IMR-90 (cell line): ENCODE measurements at regions not wholly inside any gene's neighbourhood (a gene's known extent, or its start where the extent isn't known, plus 50 kb on each side); places are given as distances from the start of the nearest gene placed in this dataset.

Experiments used
- ATAC-seq: fragments of 200-7000 bp; cut with Tn5 transposase; 2 replicates; pipeline ENCODE4 v1.9.1; 2020; ENCODE audit warnings: low read depth, mild to moderate bottlenecking, moderate library complexity
- BruUV-seq: library from RNA; stranded (reverse); fragments of 400-500 nt; replicated peaks from 2 replicates; lab custom pipeline; 2021; lab: Mats Ljungman, UMichigan
- CTCF ChIA-PET: fragments of 300-600 bp; formaldehyde crosslinking; extraction: SDS; loops from one replicate; lab custom pipeline; 2021; ENCODE audit warnings: antibody characterized with exemption; lab: Yijun Ruan, JAX
- POLR2A ChIA-PET: fragments of 300-600 bp; sonication (Branson Sonifier 250); formaldehyde crosslinking; loops from one replicate; lab custom pipeline; 2022; ENCODE audit warnings: antibody characterized with exemption; ENCODE audit not compliant: unreplicated experiment; lab: Charles Lee
- DNase-seq: peaks from one replicate; pipeline ENCODE4 v3.0.0; 2013
- H2AFZ ChIP-seq: replicated peaks from 2 replicates; pipeline ENCODE3; 2013; ENCODE audit warnings: low read length, mild to moderate bottlenecking; ENCODE audit not compliant: poor library complexity
- H2AK5ac ChIP-seq: 2 replicates; pipeline ENCODE4 v1.6.1; 2013; ENCODE audit warnings: low read depth, low read length, inconsistent platforms
- H2AK9ac ChIP-seq: replicated peaks from 2 replicates; pipeline ENCODE3; 2013; ENCODE audit warnings: mild to moderate bottlenecking, low read depth, low read length, moderate library complexity; ENCODE audit not compliant: poor library complexity
- H2BK120ac ChIP-seq: 2 replicates; pipeline ENCODE4 v1.6.1; 2013; ENCODE audit warnings: low read depth, low read length, inconsistent platforms
- H2BK15ac ChIP-seq: 3 replicates; pipeline ENCODE4 v1.6.1; 2013; ENCODE audit warnings: low read depth, low read length, inconsistent platforms
- H2BK20ac ChIP-seq: 2 replicates; pipeline ENCODE4 v1.6.1; 2013; ENCODE audit warnings: low read depth, mild to moderate bottlenecking, inconsistent platforms, low read length, moderate library complexity
- H2BK5ac ChIP-seq: 2 replicates; pipeline ENCODE4 v1.6.1; 2013; ENCODE audit warnings: mild to moderate bottlenecking, low read depth, low read length, inconsistent platforms; ENCODE audit not compliant: poor library complexity, severe bottlenecking
- H3K14ac ChIP-seq: replicated peaks from 2 replicates; pipeline ENCODE4 v1.6.1; 2013; ENCODE audit warnings: low read depth, low read length, inconsistent platforms
- H3K18ac ChIP-seq: 2 replicates; pipeline ENCODE4 v1.6.1; 2013; ENCODE audit warnings: low read depth, low read length, control low read depth
- H3K23ac ChIP-seq: 2 replicates; pipeline ENCODE4 v1.6.1; 2013; ENCODE audit warnings: low read depth, low read length, inconsistent platforms
- H3K27ac ChIP-seq: 2 replicates; pipeline ENCODE4 v1.5.1; 2013; ENCODE audit warnings: mild to moderate bottlenecking, control low read depth, low read length; ENCODE audit not compliant: insufficient read depth
- H3K27me3 ChIP-seq: 2 replicates; pipeline ENCODE4 v1.6.1; 2013; ENCODE audit warnings: low read length; ENCODE audit not compliant: control insufficient read depth, insufficient read depth
- H3K36me3 ChIP-seq: 2 replicates; pipeline ENCODE4 v1.6.1; 2013; ENCODE audit warnings: low read length, mixed read lengths; ENCODE audit not compliant: control insufficient read depth, insufficient read depth
- H3K4ac ChIP-seq: 2 replicates; pipeline ENCODE4 v1.6.1; 2013; ENCODE audit warnings: low read depth, low read length, inconsistent platforms
- H3K4me1 ChIP-seq: 2 replicates; pipeline ENCODE4 v1.6.1; 2013; ENCODE audit warnings: low read length, mixed read lengths; ENCODE audit not compliant: control insufficient read depth, insufficient read depth
- H3K4me2 ChIP-seq: 2 replicates; pipeline ENCODE4 v1.6.1; 2013; ENCODE audit warnings: low read depth, mild to moderate bottlenecking, control low read depth, low read length, moderate library complexity
- H3K4me3 ChIP-seq: 2 replicates; pipeline ENCODE4 v1.5.1; 2013; ENCODE audit warnings: low read depth, mild to moderate bottlenecking, control low read depth, low read length, moderate library complexity; ENCODE audit not compliant: insufficient read depth
- H3K56ac ChIP-seq: 2 replicates; pipeline ENCODE4 v1.6.1; 2013; ENCODE audit warnings: low read length, inconsistent platforms; ENCODE audit not compliant: insufficient read depth; ENCODE audit errors: extremely low read depth
- H3K79me1 ChIP-seq, 2 experiments: 2 replicates each; pipeline ENCODE4 v1.6.1; 2013; ENCODE audit warnings: low read length in 2 of 2, inconsistent platforms in 1 of 2, low read depth in 1 of 2
- H3K9ac ChIP-seq: 2 replicates; pipeline ENCODE4 v1.6.1; 2013; ENCODE audit warnings: low read depth, low read length, control low read depth
- H3K9me1 ChIP-seq: 2 replicates; pipeline ENCODE4 v1.6.1; 2013; ENCODE audit warnings: low read length, inconsistent platforms; ENCODE audit not compliant: insufficient read depth
- H3K9me3 ChIP-seq: 2 replicates; pipeline ENCODE4 v1.6.1; 2013; ENCODE audit warnings: low read length; ENCODE audit not compliant: control insufficient read depth, insufficient read depth
- H4K20me1 ChIP-seq: 2 replicates; pipeline ENCODE4 v1.6.1; 2013; ENCODE audit warnings: low read length, inconsistent platforms; ENCODE audit not compliant: insufficient read depth
- H4K5ac ChIP-seq: 2 replicates; pipeline ENCODE4 v1.6.1; 2013; ENCODE audit warnings: mild to moderate bottlenecking, low read depth, low read length, control low read depth
- H4K8ac ChIP-seq, 2 experiments: 2 replicates each; pipeline ENCODE4 v1.6.1; 2013; ENCODE audit warnings: low read depth in 2 of 2, low read length in 2 of 2, control low read depth in 1 of 2, inconsistent platforms in 1 of 2
- H4K91ac ChIP-seq: 2 replicates; pipeline ENCODE4 v1.6.1; 2013; ENCODE audit warnings: low read depth, low read length, inconsistent platforms; ENCODE audit not compliant: insufficient read depth
- BHLHE40 ChIP-seq: fragments of 150-350 bp; IDR thresholded peaks from 2 replicates; pipeline ENCODE4 v1.6.1; 2016; ENCODE audit warnings: mild to moderate bottlenecking, low read depth, low read length
- CEBPB ChIP-seq: IDR thresholded peaks from 2 replicates; pipeline ENCODE4 v1.6.1; 2012; ENCODE audit warnings: low read depth, low read length, improper control_type of control experiment
- CHD1 ChIP-seq: IDR thresholded peaks from 2 replicates; pipeline ENCODE4 v1.6.1; 2012; ENCODE audit warnings: low read depth, low read length, improper control_type of control experiment
- CTCF ChIP-seq: conservative IDR thresholded peaks from 2 replicates; pipeline ENCODE4 v1.5.1; 2012; ENCODE audit warnings: mild to moderate bottlenecking, low read depth, low read length, improper control_type of control experiment
- FOS ChIP-seq: fragments of 150-350 bp; IDR thresholded peaks from 2 replicates; pipeline ENCODE4 v1.6.1; 2016; ENCODE audit warnings: low read depth, low read length
- MAFK ChIP-seq: IDR thresholded peaks from 2 replicates; pipeline ENCODE4 v1.6.1; 2012; ENCODE audit warnings: low read depth, low read length, improper control_type of control experiment
- MAZ ChIP-seq: IDR thresholded peaks from 2 replicates; pipeline ENCODE4 v1.6.1; 2012; ENCODE audit warnings: low read depth, mild to moderate bottlenecking, low read length, improper control_type of control experiment, moderate library complexity, borderline replicate concordance
- MXI1 ChIP-seq: IDR thresholded peaks from 2 replicates; pipeline ENCODE4 v1.6.1; 2012; ENCODE audit warnings: low read depth, mild to moderate bottlenecking, low read length, moderate library complexity, borderline replicate concordance
- NFE2L2 ChIP-seq: fragments of 150-350 bp; IDR thresholded peaks from 2 replicates; pipeline ENCODE4 v1.6.1; 2016; ENCODE audit warnings: low read depth, mild to moderate bottlenecking, low read length
- POLR2A ChIP-seq: IDR thresholded peaks from 2 replicates; pipeline ENCODE4 v1.6.1; 2012; ENCODE audit warnings: mild to moderate bottlenecking, low read depth, low read length
- RAD21 ChIP-seq: IDR thresholded peaks from 2 replicates; pipeline ENCODE4 v1.6.1; 2012; ENCODE audit warnings: low read length, improper control_type of control experiment
- RCOR1 ChIP-seq: IDR thresholded peaks from 2 replicates; pipeline ENCODE4 v1.6.1; 2012; ENCODE audit warnings: mild to moderate bottlenecking, low read length, improper control_type of control experiment; ENCODE audit not compliant: insufficient replicate concordance
- RFX5 ChIP-seq: IDR thresholded peaks from 2 replicates; pipeline ENCODE4 v1.8.0; 2012; ENCODE audit warnings: low read depth, mild to moderate bottlenecking, low read length, moderate library complexity
- SMC3 ChIP-seq: fragments of 150-350 bp; IDR thresholded peaks from 2 replicates; pipeline ENCODE4 v1.6.1; 2016; ENCODE audit warnings: low read depth, mild to moderate bottlenecking, antibody characterized with exemption, low read length, moderate library complexity
- USF2 ChIP-seq: fragments of 150-350 bp; IDR thresholded peaks from 2 replicates; pipeline ENCODE4 v1.6.1; 2017; ENCODE audit warnings: mild to moderate bottlenecking, antibody characterized with exemption, low read length, low read depth
- WGBS, 2 experiments: methylation state at CpG; one replicate each; pipeline versions ENCODE4 v1.1.5 to v1.1.7; 2013; ENCODE audit warnings: missing lambda C conversion rate in 2 of 2; ENCODE audit not compliant: insufficient read length in 1 of 2; ENCODE audit errors: extremely low coverage in 2 of 2; 5-methylcytosine and 5-hydroxymethylcytosine counted together
- dilution Hi-C: fragments of 300-500 bp; cut with HindIII; formaldehyde crosslinking; loops from one replicate; pipeline ENCODE4 v1.14.3; 2018; ENCODE audit warnings: low sequenced_read_pairs; ENCODE audit not compliant: unreplicated experiment
- in situ Hi-C: fragments of 300-500 bp; cut with MboI; formaldehyde crosslinking; loops from 3 replicates; pipeline ENCODE4 v1.14.3; 2019; ENCODE audit warnings: low sequenced_read_pairs, inconsistent platforms, mixed read lengths
- intact Hi-C: fragments of 100-400 bp; cut with micrococcal nuclease; formaldehyde crosslinking; loops from 2 replicates; pipeline ENCODE4 v1.10.0; 2022
- TF ChIP-seq, protein P1 (sequence below): fragments of 150-350 bp; IDR thresholded peaks from 2 replicates; pipeline ENCODE4 v1.6.1; 2016; ENCODE audit warnings: low read depth, mild to moderate bottlenecking, low read length, moderate library complexity, borderline replicate concordance

DNA sequence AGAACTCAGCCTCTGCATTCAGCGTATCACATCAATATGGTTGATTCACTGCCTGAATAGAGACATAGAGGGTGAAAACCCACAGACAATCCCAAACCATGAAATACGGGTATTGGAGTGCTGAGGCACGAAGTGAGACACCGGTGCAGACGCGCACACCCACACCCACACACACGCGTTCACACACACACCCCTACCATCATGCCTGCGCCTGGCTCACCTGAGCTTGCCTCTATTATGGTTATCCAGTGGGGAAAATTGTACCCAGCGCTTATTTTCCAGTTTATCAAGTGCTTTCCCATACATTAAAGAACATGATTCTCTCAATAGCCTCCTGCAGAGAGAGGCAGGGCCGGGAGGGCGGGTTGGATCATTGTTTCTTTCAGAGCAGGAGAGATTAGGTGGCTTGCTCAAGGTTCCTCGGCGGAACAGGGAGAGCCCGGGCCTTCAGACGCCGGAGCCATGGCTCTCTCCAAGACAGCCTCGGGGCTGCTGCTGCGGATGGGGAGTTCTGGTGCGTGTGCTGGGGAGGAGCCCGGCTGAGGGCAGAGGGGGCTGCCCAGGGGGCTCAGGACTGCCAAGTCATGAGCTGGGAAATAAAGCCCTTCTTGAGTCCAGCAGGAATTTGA, 78.9 kb upstream of the THY1 start:
- Histone ChIP-seq H2AK5ac (no peak overlapping the region), H2BK15ac (no peak overlapping the region), H3K79me1 (no peaks in the 10 kb centered on the region), H3K23ac (no peak overlapping the region), H2BK20ac (no peak overlapping the region), H2AK9ac (no peak overlapping the region), H3K18ac (no peak overlapping the region), H3K27ac (no peak overlapping the region), H4K91ac (no peak overlapping the region), H3K9ac (no peak overlapping the region), H3K9me3 (no peaks in the 10 kb centered on the region), H3K14ac (no peak overlapping the region), H3K4me1 (no peaks in the 10 kb centered on the region), H3K9me1 (no peaks in the 10 kb centered on the region), H3K27me3 (peaks cover 46% of the 10 kb centered on the region), H2BK5ac (no peak overlapping the region), H3K56ac (no peak overlapping the region), H3K4me3 (no peak overlapping the region), H4K20me1 (no peaks in the 10 kb centered on the region), H3K36me3 (no peaks in the 10 kb centered on the region), H4K8ac (no peak overlapping the region), H2BK120ac (no peak overlapping the region), H3K4me2 (no peak overlapping the region), H2AFZ (no peak overlapping the region), H3K4ac (no peak overlapping the region), H4K5ac (no peak overlapping the region)
- ChIA-PET POLR2A (no interaction called here), CTCF (no interaction called here)
- TF ChIP-seq BHLHE40 (no peak), CEBPB (no peak), RCOR1 (no peak), NFE2L2 (no peak), CTCF (no peak), USF2 (no peak), RFX5 (no peak), FOS (no peak), RAD21 (no peak), MAFK (no peak), POLR2A (no peak), SMC3 (no peak), MAZ (no peak), MXI1 (no peak), CHD1 (no peak)
- TF ChIP-seq, protein P1, sequence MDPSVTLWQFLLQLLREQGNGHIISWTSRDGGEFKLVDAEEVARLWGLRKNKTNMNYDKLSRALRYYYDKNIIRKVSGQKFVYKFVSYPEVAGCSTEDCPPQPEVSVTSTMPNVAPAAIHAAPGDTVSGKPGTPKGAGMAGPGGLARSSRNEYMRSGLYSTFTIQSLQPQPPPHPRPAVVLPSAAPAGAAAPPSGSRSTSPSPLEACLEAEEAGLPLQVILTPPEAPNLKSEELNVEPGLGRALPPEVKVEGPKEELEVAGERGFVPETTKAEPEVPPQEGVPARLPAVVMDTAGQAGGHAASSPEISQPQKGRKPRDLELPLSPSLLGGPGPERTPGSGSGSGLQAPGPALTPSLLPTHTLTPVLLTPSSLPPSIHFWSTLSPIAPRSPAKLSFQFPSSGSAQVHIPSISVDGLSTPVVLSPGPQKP: no peak
- DNase-seq: no peak
- no peak for ATAC-seq
- in situ Hi-C loops: no loop called here
- WGBS, 2 experiments: no CpG with 5 or more reads among the region's 21 CpGs
- dilution Hi-C loops: no loop called here
- no TSS peak for BruUV-seq
- intact Hi-C loops: no loop called here
